ENCODE measurements at regions not wholly inside any gene's neighbourhood (a gene's known extent, or its start where the extent isn't known, plus 50 kb on each side); places are given as distances from the start of the nearest gene placed in this dataset.

GRCh38 chr5:71877511-71877910 is 158.4 kb downstream of the CARTPT start:
- intact Hi-C loops (cut with micrococcal nuclease; ENCODE audit: unreplicated experiment) = no loop called here
- DNase-seq = no peak
- Mint-ChIP-seq H3K27me3 (ENCODE audit: unreplicated experiment) (peaks cover 13% of the 10 kb centered on the region), H3K36me3 (ENCODE audit: insufficient read depth, unreplicated experiment) (no peaks in the 10 kb centered on the region), H3K4me3 (ENCODE audit: low read depth, unreplicated experiment) (no peak overlapping the region), H3K27ac (ENCODE audit: unreplicated experiment) (no peak overlapping the region), H3K4me1 (ENCODE audit: low read depth, unreplicated experiment) (peaks cover 9% of the 10 kb centered on the region), H3K9me3 (ENCODE audit: low read depth, unreplicated experiment) (no peaks in the 10 kb centered on the region)
- TF ChIP-seq CTCF (IDR thresholded peaks at IDR 0.05; ENCODE audit: unreplicated experiment) = no peak
- BruUV-seq (replicated peaks) = no TSS peak
- CTCF ChIA-PET = no interaction called here

- Mint-ChIP-seq H3K4me3 (ENCODE audit: low read depth, unreplicated experiment) (no peak overlapping the region), H3K36me3 (ENCODE audit: insufficient read depth, unreplicated experiment) (no peaks in the 10 kb centered on the region), H3K27me3 (ENCODE audit: unreplicated experiment) (peaks cover 13% of the 10 kb centered on the region), H3K4me1 (ENCODE audit: low read depth, unreplicated experiment) (peaks cover 9% of the 10 kb centered on the region), H3K9me3 (ENCODE audit: low read depth, unreplicated experiment) (no peaks in the 10 kb centered on the region), H3K27ac (ENCODE audit: unreplicated experiment) (no peak overlapping the region)
- DNase-seq = no peak
- intact Hi-C loops (cut with micrococcal nuclease; ENCODE audit: unreplicated experiment) = no loop called here
- no peak for TF ChIP-seq CTCF (IDR thresholded peaks at IDR 0.05; ENCODE audit: unreplicated experiment)
- BruUV-seq (replicated peaks) = no TSS peak
- CTCF ChIA-PET = interaction anchor here (0.6 kb wide), 1 partner anchor 106 kb away, joined by 4 read pairs; no protein-coding TSS in a partner anchor
Measured at GRCh38 chr5:71880536-71880935, 161.5 kb downstream of the CARTPT start.

GRCh38 chr5:71882826-71883741 is 164.0 kb downstream of the CARTPT start:
- TF ChIP-seq CTCF (IDR thresholded peaks at IDR 0.05; ENCODE audit: unreplicated experiment) = no peak
- Mint-ChIP-seq H3K36me3 (ENCODE audit: insufficient read depth, unreplicated experiment) (no peaks in the 10 kb centered on the region), H3K27me3 (ENCODE audit: unreplicated experiment) (peaks cover 13% of the 10 kb centered on the region), H3K27ac (ENCODE audit: unreplicated experiment) (no peak overlapping the region), H3K4me1 (ENCODE audit: low read depth, unreplicated experiment) (peaks cover 9% of the 10 kb centered on the region), H3K4me3 (ENCODE audit: low read depth, unreplicated experiment) (no peak overlapping the region), H3K9me3 (ENCODE audit: low read depth, unreplicated experiment) (peaks cover under 1% of the 10 kb centered on the region)
- CTCF ChIA-PET = no interaction called here
- intact Hi-C loops (cut with micrococcal nuclease; ENCODE audit: unreplicated experiment) = no loop called here
- no peak for DNase-seq
- BruUV-seq (replicated peaks) = no TSS peak

- Mint-ChIP-seq H3K36me3 (ENCODE audit: insufficient read depth, unreplicated experiment) (no peaks in the 10 kb centered on the region), H3K4me1 (ENCODE audit: low read depth, unreplicated experiment) (peaks cover 9% of the 10 kb centered on the region), H3K27ac (ENCODE audit: unreplicated experiment) (no peak overlapping the region), H3K9me3 (ENCODE audit: low read depth, unreplicated experiment) (peaks cover 5% of the 10 kb centered on the region), H3K4me3 (ENCODE audit: low read depth, unreplicated experiment) (no peak overlapping the region), H3K27me3 (ENCODE audit: unreplicated experiment) (peaks cover 13% of the 10 kb centered on the region)
- intact Hi-C loops (cut with micrococcal nuclease; ENCODE audit: unreplicated experiment) = no loop called here
- CTCF ChIA-PET = no interaction called here
- TF ChIP-seq CTCF (IDR thresholded peaks at IDR 0.05; ENCODE audit: unreplicated experiment) = no peak
- no TSS peak for BruUV-seq (replicated peaks)
- no peak for DNase-seq
Measured at GRCh38 chr5:71883742-71884103, 164.6 kb downstream of the CARTPT start.
